ENCODE measurements at regions not wholly inside any gene's neighbourhood (a gene's known extent, or its start where the extent isn't known, plus 50 kb on each side); places are given as distances from the start of the nearest gene placed in this dataset.

DNA sequence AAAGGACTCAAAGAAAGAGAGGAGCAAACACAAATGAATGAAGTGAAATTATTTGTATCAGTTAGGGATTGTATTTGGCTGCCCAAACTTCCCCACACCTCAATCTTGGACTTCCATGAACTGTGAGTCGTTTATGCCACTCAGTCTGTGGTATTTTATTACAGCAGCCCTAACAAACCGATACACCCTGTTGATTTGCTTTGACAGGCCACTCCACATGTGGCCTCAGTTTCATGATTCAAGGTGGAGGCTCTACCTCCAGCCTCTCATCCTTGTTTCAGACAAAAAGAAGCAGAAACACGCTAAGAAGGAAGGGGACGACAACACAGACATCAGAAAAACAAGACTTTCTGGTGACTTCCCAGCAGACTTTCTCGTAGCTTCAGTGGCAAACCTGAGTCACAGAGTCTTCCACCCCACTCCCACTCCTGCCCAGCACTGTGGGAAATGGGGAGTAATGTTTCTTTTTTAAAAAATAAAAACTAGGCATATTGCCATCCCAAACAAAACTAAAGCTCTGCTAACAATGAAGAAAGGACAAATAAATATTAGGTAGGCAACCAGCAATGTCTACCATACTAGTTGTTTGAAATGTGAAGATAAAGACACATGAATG, 52.2 kb upstream of the ABCA1 start:
- H3K27ac ChIP-seq = no peak overlapping the region
- no peaks in the 10 kb centered on the region for H3K4me1 ChIP-seq
- H3K27me3 ChIP-seq = no peaks in the 10 kb centered on the region
- no peaks in the 10 kb centered on the region for H3K9me3 ChIP-seq
- DNase-seq = no peak
- no peak overlapping the region for H3K4me3 ChIP-seq
- H3K9ac ChIP-seq (ENCODE audit: low read depth in 2 of 2, low read length in 2 of 2) = no peak overlapping the region
- no peaks in the 10 kb centered on the region for H3K36me3 ChIP-seq
- intact Hi-C loops (cut with DNase I) = no loop called here
- TF ChIP-seq, protein P1, sequence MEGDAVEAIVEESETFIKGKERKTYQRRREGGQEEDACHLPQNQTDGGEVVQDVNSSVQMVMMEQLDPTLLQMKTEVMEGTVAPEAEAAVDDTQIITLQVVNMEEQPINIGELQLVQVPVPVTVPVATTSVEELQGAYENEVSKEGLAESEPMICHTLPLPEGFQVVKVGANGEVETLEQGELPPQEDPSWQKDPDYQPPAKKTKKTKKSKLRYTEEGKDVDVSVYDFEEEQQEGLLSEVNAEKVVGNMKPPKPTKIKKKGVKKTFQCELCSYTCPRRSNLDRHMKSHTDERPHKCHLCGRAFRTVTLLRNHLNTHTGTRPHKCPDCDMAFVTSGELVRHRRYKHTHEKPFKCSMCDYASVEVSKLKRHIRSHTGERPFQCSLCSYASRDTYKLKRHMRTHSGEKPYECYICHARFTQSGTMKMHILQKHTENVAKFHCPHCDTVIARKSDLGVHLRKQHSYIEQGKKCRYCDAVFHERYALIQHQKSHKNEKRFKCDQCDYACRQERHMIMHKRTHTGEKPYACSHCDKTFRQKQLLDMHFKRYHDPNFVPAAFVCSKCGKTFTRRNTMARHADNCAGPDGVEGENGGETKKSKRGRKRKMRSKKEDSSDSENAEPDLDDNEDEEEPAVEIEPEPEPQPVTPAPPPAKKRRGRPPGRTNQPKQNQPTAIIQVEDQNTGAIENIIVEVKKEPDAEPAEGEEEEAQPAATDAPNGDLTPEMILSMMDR (IDR thresholded peaks at IDR 0.05) = no peak

DNA sequence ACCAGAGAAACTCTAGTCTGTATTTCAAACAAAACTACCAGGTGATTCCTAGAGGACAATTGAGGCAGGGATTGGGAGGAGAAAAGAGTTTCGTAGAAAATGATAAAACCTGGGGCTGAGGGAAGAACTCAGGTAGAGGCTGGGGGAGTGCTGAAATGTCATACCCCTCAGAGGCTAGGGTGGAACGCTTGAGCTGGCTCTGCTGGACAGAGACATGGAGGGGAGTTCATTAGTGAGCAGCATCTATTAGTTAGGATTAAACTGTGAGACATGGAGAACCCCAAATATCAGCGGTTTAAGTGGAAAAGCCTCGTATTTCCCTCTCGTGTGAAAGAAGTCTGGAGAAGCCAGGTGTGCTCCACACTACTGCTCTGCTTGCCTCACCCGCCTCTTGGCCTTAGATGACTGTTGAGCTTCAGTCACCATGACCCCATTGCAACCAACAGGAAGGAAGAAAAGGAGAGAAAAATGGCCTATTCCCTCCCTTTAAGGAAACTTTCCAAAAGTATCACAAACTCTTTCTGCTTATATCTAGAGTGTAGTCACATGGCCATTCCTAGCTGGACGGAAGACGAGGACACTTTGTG, 53.7 kb upstream of the ABCA1 start:
- DNase-seq = no peak
- Histone ChIP-seq H3K27ac (no peak overlapping the region), H3K4me3 (no peak overlapping the region), H3K9ac (ENCODE audit: low read depth in 2 of 2, low read length in 2 of 2) (no peak overlapping the region), H3K9me3 (no peaks in the 10 kb centered on the region), H3K36me3 (no peaks in the 10 kb centered on the region), H3K4me1 (no peaks in the 10 kb centered on the region), H3K27me3 (no peaks in the 10 kb centered on the region)
- TF ChIP-seq, protein P1 (IDR thresholded peaks at IDR 0.05) = no peak
- intact Hi-C loops (cut with DNase I) = no loop called here

DNA sequence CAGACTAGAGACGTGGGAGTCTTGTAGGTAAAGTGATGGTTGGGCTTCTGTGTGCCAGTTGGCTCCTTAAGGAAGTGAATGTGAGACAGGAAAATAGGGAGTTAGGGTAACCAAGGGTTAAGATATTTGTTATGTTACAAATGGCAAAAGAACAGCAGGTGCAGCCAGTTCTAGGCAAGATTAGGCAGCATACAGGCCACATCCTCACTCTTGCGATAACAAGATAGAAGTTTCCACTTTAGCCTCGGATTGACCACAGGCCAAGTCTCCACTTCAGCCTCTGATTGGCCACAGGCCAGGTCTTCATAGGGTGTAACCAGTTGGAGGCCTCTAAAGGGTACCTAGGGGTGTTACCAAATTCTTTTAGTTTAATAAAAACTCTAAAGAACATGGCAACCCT, 54.6 kb upstream of the ABCA1 start:
- H3K9ac ChIP-seq (ENCODE audit: low read depth in 2 of 2, low read length in 2 of 2) = no peak overlapping the region
- H3K4me3 ChIP-seq = no peak overlapping the region
- no peaks in the 10 kb centered on the region for H3K4me1 ChIP-seq
- no peak overlapping the region for H3K27ac ChIP-seq
- no peaks in the 10 kb centered on the region for H3K27me3 ChIP-seq
- no peaks in the 10 kb centered on the region for H3K36me3 ChIP-seq
- TF ChIP-seq, protein P1 (IDR thresholded peaks at IDR 0.05) = no peak
- H3K9me3 ChIP-seq = no peaks in the 10 kb centered on the region
- DNase-seq = no peak
- intact Hi-C loops (cut with DNase I) = no loop called here

DNA sequence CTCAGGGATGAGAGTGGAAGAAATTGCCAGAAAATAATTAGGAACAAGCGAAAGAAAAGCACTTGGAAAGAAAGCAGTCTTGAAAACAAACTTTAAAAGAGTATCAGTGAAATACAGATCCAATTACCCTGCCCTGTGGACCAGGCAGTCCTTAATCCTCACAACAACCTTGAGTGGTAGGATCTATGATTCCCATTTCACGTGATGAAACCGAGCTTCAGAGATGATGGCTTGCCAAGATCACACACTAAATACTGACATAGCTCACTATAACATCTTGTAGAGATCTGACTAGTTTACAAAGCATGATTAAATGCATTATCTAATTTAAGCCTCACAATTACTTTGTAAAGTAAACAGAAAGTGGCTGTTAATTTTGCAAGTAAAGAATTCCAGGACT, 55.5 kb upstream of the ABCA1 start:
- TF ChIP-seq, protein P1 (IDR thresholded peaks at IDR 0.05) = no peak
- H3K9ac ChIP-seq (ENCODE audit: low read depth in 2 of 2, low read length in 2 of 2) = no peak overlapping the region
- H3K4me1 ChIP-seq = no peaks in the 10 kb centered on the region
- no peak for DNase-seq
- no peak overlapping the region for H3K4me3 ChIP-seq
- H3K36me3 ChIP-seq = no peaks in the 10 kb centered on the region
- H3K27me3 ChIP-seq = no peaks in the 10 kb centered on the region
- intact Hi-C loops (cut with DNase I) = no loop called here
- H3K9me3 ChIP-seq = no peaks in the 10 kb centered on the region
- H3K27ac ChIP-seq = no peak overlapping the region

DNA sequence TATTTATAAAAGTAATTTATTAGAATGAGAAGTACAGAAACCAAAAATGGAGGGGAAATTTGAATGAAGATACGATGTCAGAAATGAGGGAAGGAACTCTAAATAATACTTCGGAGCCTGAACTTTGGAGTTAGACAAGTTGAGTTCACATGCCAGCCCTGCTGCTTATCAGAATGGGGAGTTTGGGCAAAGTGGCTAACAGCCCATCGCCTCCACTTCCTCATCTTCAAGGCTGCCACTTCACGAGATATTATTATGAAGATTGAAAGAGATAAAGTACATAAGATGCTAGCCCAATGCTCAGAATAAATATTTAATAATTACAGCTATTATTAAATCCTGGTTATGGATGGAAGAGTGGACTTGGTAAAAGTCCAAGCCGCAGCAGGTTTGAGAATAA, 56.2 kb upstream of the ABCA1 start:
- H3K4me3 ChIP-seq = no peak overlapping the region
- H3K4me1 ChIP-seq = no peaks in the 10 kb centered on the region
- no peaks in the 10 kb centered on the region for H3K27me3 ChIP-seq
- DNase-seq = no peak
- no peak overlapping the region for H3K27ac ChIP-seq
- intact Hi-C loops (cut with DNase I) = no loop called here
- TF ChIP-seq, protein P1 (IDR thresholded peaks at IDR 0.05) = no peak
- no peak overlapping the region for H3K9ac ChIP-seq (ENCODE audit: low read depth in 2 of 2, low read length in 2 of 2)
- H3K36me3 ChIP-seq = no peaks in the 10 kb centered on the region
- no peaks in the 10 kb centered on the region for H3K9me3 ChIP-seq

Data from colonic mucosa (tissue), 4 donors.